ENCODE measurements at regions not wholly inside any gene's neighbourhood (a gene's known extent, or its start where the extent isn't known, plus 50 kb on each side); places are given as distances from the start of the nearest gene placed in this dataset.
"Not testable (repeated sequence)": the region's sequence is repeated elsewhere in the genome, so short reads cannot be mapped to it uniquely, and the experiment has no call there.

- DNase-seq: peak; percentile 78 to 89
Measured at GRCh38 chr12:24664161-24664880, 284.6 kb downstream of the BCAT1 start.

- peak; percentile 85 to 94 for DNase-seq
Measured at GRCh38 chr12:24661657-24662096, 287.2 kb downstream of the BCAT1 start.

GRCh38 chr12:24659016-24659415, 289.9 kb downstream of the BCAT1 start:
- peak; percentile 69 to 79 for DNase-seq

GRCh38 chr12:24654344-24654743, 294.6 kb downstream of the BCAT1 start:
- not testable (repeated sequence) for DNase-seq

- DNase-seq: no peak
Measured at GRCh38 chr12:24649634-24650033, 299.3 kb downstream of the BCAT1 start.

- DNase-seq: no peak
Measured at GRCh38 chr12:24649209-24649608, 299.7 kb downstream of the BCAT1 start.

GRCh38 chr12:24645254-24645653, 303.6 kb downstream of the BCAT1 start:
- no peak for DNase-seq

GRCh38 chr12:24643120-24644119, 305.5 kb downstream of the BCAT1 start:
- DNase-seq: peak in 1 of 2 donors; percentile 19

- DNase-seq: peak; percentile 35 to 57
Measured at GRCh38 chr12:24639641-24640040, 309.3 kb downstream of the BCAT1 start.

GRCh38 chr12:24632466-24632865, 316.4 kb downstream of the BCAT1 start:
- peak; percentile 37 to 53 for DNase-seq

- DNase-seq: peak; percentile 45 to 48
Measured at GRCh38 chr12:24631676-24632426, 317.1 kb downstream of the BCAT1 start.

GRCh38 chr12:24630856-24631255, 318.0 kb downstream of the BCAT1 start:
- DNase-seq: peak; percentile 66 to 77

GRCh38 chr12:24630446-24630845, 318.5 kb downstream of the BCAT1 start:
- DNase-seq: no peak

GRCh38 chr12:24625103-24625502, 323.8 kb downstream of the BCAT1 start:
- no peak for DNase-seq

- DNase-seq: not testable (repeated sequence)
Measured at GRCh38 chr12:24619954-24620353, 328.9 kb downstream of the BCAT1 start.

GRCh38 chr12:24617471-24617870, 331.4 kb downstream of the BCAT1 start:
- no peak for DNase-seq

GRCh38 chr12:24615967-24616411, 332.9 kb downstream of the BCAT1 start:
- no peak for DNase-seq

GRCh38 chr12:24608637-24609285, 340.1 kb downstream of the BCAT1 start:
- no peak for DNase-seq

GRCh38 chr12:24608108-24608507, 340.8 kb downstream of the BCAT1 start:
- no peak for DNase-seq

- DNase-seq: no peak
Measured at GRCh38 chr12:24605916-24606315, 343.0 kb downstream of the BCAT1 start.

- DNase-seq: no peak
Measured at GRCh38 chr12:24605466-24605865, 343.4 kb downstream of the BCAT1 start.

GRCh38 chr12:24603371-24603770, 345.5 kb downstream of the BCAT1 start:
- DNase-seq: no peak

Measured in inflammatory macrophage treated with lipopolysaccharide for 1 hour (primary cell).